PC-3 (cell line): ENCODE measurements at regions not wholly inside any gene's neighbourhood (a gene's known extent, or its start where the extent isn't known, plus 50 kb on each side); places are given as distances from the start of the nearest gene placed in this dataset.

Source experiments
- ATAC-seq: fragments of 200-7000 bp; cut with Tn5 transposase; 2 replicates; pipeline ENCODE4 v1.9.1; 2020; ENCODE audit warnings: mild to moderate bottlenecking, moderate library complexity
- BruUV-seq: library from RNA; stranded (reverse); fragments of 400-500 nt; replicated peaks from 2 replicates; lab custom pipeline; 2021; lab: Mats Ljungman, UMichigan
- CTCF ChIA-PET: fragments of 300-600 bp; sonication (Branson Sonifier 250); formaldehyde crosslinking; loops from one replicate; lab custom pipeline; 2022; ENCODE audit warnings: antibody characterized with exemption; lab: Charles Lee
- POLR2A ChIA-PET: fragments of 300-600 bp; sonication (Branson Sonifier 250); formaldehyde crosslinking; loops from one replicate; lab custom pipeline; 2022; ENCODE audit warnings: antibody characterized with exemption; ENCODE audit not compliant: unreplicated experiment; lab: Charles Lee
- DNase-seq: peaks from one replicate; pipeline ENCODE4 v3.0.0-alpha.2; 2015
- H2AFZ ChIP-seq: fragments of 300-600 bp; sonication (generic); 2 replicates; pipeline ENCODE4 v1.6.0; 2016; ENCODE audit warnings: antibody characterized with exemption, low read length
- H3F3A ChIP-seq: fragments of 300-600 bp; sonication (generic); one replicate; pipeline ENCODE4 v1.6.0; 2017; ENCODE audit warnings: antibody characterized with exemption, low read length, control low read depth, mild to moderate bottlenecking; ENCODE audit not compliant: unreplicated experiment
- H3K27ac ChIP-seq: fragments of 300-600 bp; sonication (generic); 2 replicates; pipeline ENCODE4 v1.5.1; 2016; ENCODE audit warnings: mild to moderate bottlenecking, low read length
- H3K27me3 ChIP-seq: fragments of 300-600 bp; sonication (generic); 2 replicates; pipeline ENCODE4 v1.6.1; 2016; ENCODE audit warnings: low read length, mixed read lengths
- H3K36me3 ChIP-seq: fragments of 300-600 bp; sonication (generic); 2 replicates; pipeline ENCODE4 v1.6.1; 2016; ENCODE audit warnings: low read depth, mixed run types, low read length, mixed read lengths
- H3K4me1 ChIP-seq: fragments of 300-600 bp; sonication (generic); 2 replicates; pipeline ENCODE4 v1.5.1; 2016; ENCODE audit warnings: low read length; ENCODE audit not compliant: insufficient read depth
- H3K4me2 ChIP-seq: fragments of 300-600 bp; sonication (generic); 2 replicates; pipeline ENCODE4 v1.6.0; 2016; ENCODE audit warnings: low read length
- H3K4me3 ChIP-seq: fragments of 300-600 bp; sonication (generic); 2 replicates; pipeline ENCODE4 v1.5.1; 2016; ENCODE audit warnings: mild to moderate bottlenecking, low read length, mixed read lengths
- H3K79me2 ChIP-seq: fragments of 300-600 bp; sonication (generic); 2 replicates; pipeline ENCODE4 v1.6.1; 2017; ENCODE audit warnings: low read length, mixed read lengths
- H3K9ac ChIP-seq: fragments of 300-600 bp; sonication (generic); 2 replicates; pipeline ENCODE4 v1.6.0; 2016; ENCODE audit warnings: mild to moderate bottlenecking, low read length
- H3K9me2 ChIP-seq: fragments of 300-600 bp; sonication (generic); replicated peaks from 2 replicates; pipeline ENCODE4 v1.6.1; 2016; ENCODE audit warnings: mixed run types, low read length, mixed read lengths
- H3K9me3 ChIP-seq: fragments of 300-600 bp; sonication (generic); 2 replicates; pipeline ENCODE4 v1.6.1; 2016; ENCODE audit warnings: low read length, mixed read lengths
- H4K20me1 ChIP-seq: fragments of 300-600 bp; sonication (generic); 2 replicates; pipeline ENCODE4 v1.6.1; 2016; ENCODE audit warnings: low read length, mixed read lengths
- EZH2 ChIP-seq: fragments of 300-600 bp; sonication (generic); IDR thresholded peaks from one replicate; pipeline ENCODE4 v1.6.1; 2017; ENCODE audit warnings: antibody characterized with exemption, mild to moderate bottlenecking, low read length; ENCODE audit not compliant: unreplicated experiment
- EZH2phosphoT487 ChIP-seq: fragments of 300-600 bp; sonication (generic); IDR thresholded peaks from 2 replicates; pipeline ENCODE4 v1.6.1; 2018; ENCODE audit warnings: mild to moderate bottlenecking, antibody characterized with exemption, low read length, borderline replicate concordance
- intact Hi-C: fragments of 100-400 bp; cut with micrococcal nuclease; formaldehyde crosslinking; loops from 2 replicates; pipeline ENCODE4 v1.9.0; 2023
- TF ChIP-seq, protein P1 (sequence below): fragments of 300-600 bp; sonication (generic); conservative IDR thresholded peaks from 2 replicates; pipeline ENCODE4 v1.5.1; 2017; ENCODE audit warnings: antibody characterized with exemption, low read depth, mild to moderate bottlenecking, low read length

GRCh38 chr15:99487337-99487730 is 78.5 kb upstream of the MEF2A start:
- peak overlapping the region; percentile 79 for H3K4me2 ChIP-seq
- TF ChIP-seq, protein P1, sequence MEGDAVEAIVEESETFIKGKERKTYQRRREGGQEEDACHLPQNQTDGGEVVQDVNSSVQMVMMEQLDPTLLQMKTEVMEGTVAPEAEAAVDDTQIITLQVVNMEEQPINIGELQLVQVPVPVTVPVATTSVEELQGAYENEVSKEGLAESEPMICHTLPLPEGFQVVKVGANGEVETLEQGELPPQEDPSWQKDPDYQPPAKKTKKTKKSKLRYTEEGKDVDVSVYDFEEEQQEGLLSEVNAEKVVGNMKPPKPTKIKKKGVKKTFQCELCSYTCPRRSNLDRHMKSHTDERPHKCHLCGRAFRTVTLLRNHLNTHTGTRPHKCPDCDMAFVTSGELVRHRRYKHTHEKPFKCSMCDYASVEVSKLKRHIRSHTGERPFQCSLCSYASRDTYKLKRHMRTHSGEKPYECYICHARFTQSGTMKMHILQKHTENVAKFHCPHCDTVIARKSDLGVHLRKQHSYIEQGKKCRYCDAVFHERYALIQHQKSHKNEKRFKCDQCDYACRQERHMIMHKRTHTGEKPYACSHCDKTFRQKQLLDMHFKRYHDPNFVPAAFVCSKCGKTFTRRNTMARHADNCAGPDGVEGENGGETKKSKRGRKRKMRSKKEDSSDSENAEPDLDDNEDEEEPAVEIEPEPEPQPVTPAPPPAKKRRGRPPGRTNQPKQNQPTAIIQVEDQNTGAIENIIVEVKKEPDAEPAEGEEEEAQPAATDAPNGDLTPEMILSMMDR: no peak
- CTCF ChIA-PET: no interaction called here
- no peaks in the 10 kb centered on the region for H3K79me2 ChIP-seq
- no peaks in the 10 kb centered on the region for H3K9me3 ChIP-seq
- H3K27ac ChIP-seq: peak overlapping the region; percentile 40; the same call in 1 of the 2 replicates
- no peaks in the 10 kb centered on the region for H3K9me2 ChIP-seq
- no peaks in the 10 kb centered on the region for H4K20me1 ChIP-seq
- no peaks in the 10 kb centered on the region for H3F3A ChIP-seq
- peaks cover 14% of the 10 kb centered on the region for H3K4me1 ChIP-seq
- peak overlapping the region; percentile 76; the same call in 1 of the 2 replicates for H2AFZ ChIP-seq
- H3K4me3 ChIP-seq: no peak overlapping the region
- peak overlapping the region; percentile 44 for H3K9ac ChIP-seq
- intact Hi-C loops: no loop called here
- H3K36me3 ChIP-seq: no peaks in the 10 kb centered on the region
- BruUV-seq: no TSS peak
- POLR2A ChIA-PET: no interaction called here
- H3K27me3 ChIP-seq: no peaks in the 10 kb centered on the region
- ATAC-seq (no peak), DNase-seq (no peak)

GRCh38 chr15:99492275-99492674 is 73.5 kb upstream of the MEF2A start:
- Histone ChIP-seq H3K4me3 (no peak overlapping the region), H3F3A (no peaks in the 10 kb centered on the region), H3K4me2 (no peak overlapping the region), H3K9me3 (no peaks in the 10 kb centered on the region), H3K9me2 (no peaks in the 10 kb centered on the region), H3K36me3 (no peaks in the 10 kb centered on the region), H3K27ac (no peak overlapping the region), H3K79me2 (no peaks in the 10 kb centered on the region), H3K4me1 (peaks cover 1% of the 10 kb centered on the region), H3K9ac (no peak overlapping the region), H2AFZ (no peak overlapping the region), H4K20me1 (no peaks in the 10 kb centered on the region), H3K27me3 (no peaks in the 10 kb centered on the region)
- intact Hi-C loops: no loop called here
- DNase-seq (no peak), ATAC-seq (no peak)
- no TSS peak for BruUV-seq
- ChIA-PET CTCF (no interaction called here), POLR2A (no interaction called here)
- TF ChIP-seq EZH2 (no peak), EZH2phosphoT487 (no peak)

- Histone ChIP-seq H3K4me3 (no peak overlapping the region), H3K4me1 (no peaks in the 10 kb centered on the region), H3K9ac (no peak overlapping the region), H3K36me3 (no peaks in the 10 kb centered on the region), H2AFZ (no peak overlapping the region), H3K9me3 (no peaks in the 10 kb centered on the region), H3F3A (no peaks in the 10 kb centered on the region), H4K20me1 (no peaks in the 10 kb centered on the region), H3K27me3 (no peaks in the 10 kb centered on the region), H3K4me2 (no peak overlapping the region), H3K79me2 (no peaks in the 10 kb centered on the region), H3K27ac (no peak overlapping the region), H3K9me2 (no peaks in the 10 kb centered on the region)
- intact Hi-C loops: no loop called here
- TF ChIP-seq EZH2 (no peak), EZH2phosphoT487 (no peak)
- TF ChIP-seq, protein P1: no peak
- DNase-seq (no peak), ATAC-seq (no peak)
- BruUV-seq: no TSS peak
- CTCF ChIA-PET: no interaction called here
- POLR2A ChIA-PET: no interaction called here
Measured at GRCh38 chr15:99492716-99493115, 73.1 kb upstream of the MEF2A start.
